HepG2 (cell line): ENCODE measurements at regions not wholly inside any gene's neighbourhood (a gene's known extent, or its start where the extent isn't known, plus 50 kb on each side); places are given as distances from the start of the nearest gene placed in this dataset.

ENCODE experiments used
- MLLT10 ChIP-seq: sonication (generic); formaldehyde crosslinking; IDR thresholded peaks from 2 replicates; pipeline ENCODE4 v1.4.0; 2020; ENCODE audit warnings: missing genetic modification reagents
- SRSF4 ChIP-seq: fragments of 200-400 bp; formaldehyde crosslinking; IDR thresholded peaks from one replicate; pipeline ENCODE4 v1.6.1; 2018; ENCODE audit warnings: mild to moderate bottlenecking, low read depth, low read length, moderate library complexity; ENCODE audit not compliant: poor library complexity, severe bottlenecking
- THAP7 ChIP-seq: sonication (generic); formaldehyde crosslinking; IDR thresholded peaks from 2 replicates; pipeline ENCODE4 v1.8.1; 2023; ENCODE audit warnings: mild to moderate bottlenecking, missing genetic modification reagents
- ZNF646 ChIP-seq: sonication (generic); formaldehyde crosslinking; IDR thresholded peaks from 2 replicates; pipeline ENCODE4 v1.9.0; 2021; ENCODE audit warnings: mild to moderate bottlenecking, missing genetic modification reagents

DNA sequence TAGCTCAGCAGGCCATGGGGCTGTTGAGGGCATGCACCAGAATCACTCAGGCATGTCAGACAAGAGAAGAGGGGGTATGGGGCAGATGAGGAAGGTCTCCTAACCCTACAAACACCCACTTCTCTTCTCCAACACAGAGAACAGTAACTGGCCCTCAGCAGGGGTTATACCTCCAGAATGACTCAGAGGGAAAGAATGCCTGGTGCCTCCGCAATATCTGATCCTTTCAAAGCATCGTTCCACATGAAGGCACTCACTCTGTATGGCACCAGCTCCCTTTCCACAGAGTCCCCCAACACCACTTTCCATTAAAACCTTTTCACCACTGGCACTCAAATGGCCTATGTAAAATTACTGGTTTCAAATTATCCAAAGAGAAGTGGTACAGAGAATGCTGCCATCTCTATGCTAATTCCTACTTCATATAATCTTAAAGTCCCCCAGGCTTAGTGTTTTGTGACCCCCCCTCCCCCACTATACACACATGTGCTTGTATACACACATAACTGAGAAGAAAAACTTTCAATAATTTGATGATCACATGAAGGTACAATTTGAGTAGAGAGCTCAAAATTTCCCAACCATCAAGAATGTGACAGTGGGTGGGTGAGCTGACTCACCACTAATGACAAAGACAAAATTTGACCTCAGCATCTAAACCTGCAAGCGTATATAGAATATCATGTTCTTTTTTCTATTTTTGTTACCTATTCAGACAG is 91.5 kb downstream of the SIPA1L2 start (continued):
- no peak for TF ChIP-seq ZNF646
- TF ChIP-seq THAP7 (CRISPR knock-in tag), result no peak
- TF ChIP-seq MLLT10 (CRISPR knock-in tag), result no peak
- no peak for TF ChIP-seq SRSF4
